Stimulated activated CD8-positive, alpha-beta memory T cell treated with anti-CD3 and anti-CD28 coated beads, Interleukin-4, amount 100 ng/mL, for 48 hours (primary cell): ENCODE measurements at regions not wholly inside any gene's neighbourhood (a gene's known extent, or its start where the extent isn't known, plus 50 kb on each side); places are given as distances from the start of the nearest gene placed in this dataset.
A peak's percentile ranks its signal among the peaks of the same experiment; 100 is the strongest.

ENCODE experiments used
- DNase-seq: peaks from one replicate; pipeline ENCODE4 v3.0.0-alpha.2; 2020

- no peak for DNase-seq
These were observed 161.3 kb upstream of the GSE1 start for GRCh38 chr16:85451641-85452363.

- DNase-seq: no peak
These were observed 160.5 kb upstream of the GSE1 start for GRCh38 chr16:85452364-85453193.

DNA sequence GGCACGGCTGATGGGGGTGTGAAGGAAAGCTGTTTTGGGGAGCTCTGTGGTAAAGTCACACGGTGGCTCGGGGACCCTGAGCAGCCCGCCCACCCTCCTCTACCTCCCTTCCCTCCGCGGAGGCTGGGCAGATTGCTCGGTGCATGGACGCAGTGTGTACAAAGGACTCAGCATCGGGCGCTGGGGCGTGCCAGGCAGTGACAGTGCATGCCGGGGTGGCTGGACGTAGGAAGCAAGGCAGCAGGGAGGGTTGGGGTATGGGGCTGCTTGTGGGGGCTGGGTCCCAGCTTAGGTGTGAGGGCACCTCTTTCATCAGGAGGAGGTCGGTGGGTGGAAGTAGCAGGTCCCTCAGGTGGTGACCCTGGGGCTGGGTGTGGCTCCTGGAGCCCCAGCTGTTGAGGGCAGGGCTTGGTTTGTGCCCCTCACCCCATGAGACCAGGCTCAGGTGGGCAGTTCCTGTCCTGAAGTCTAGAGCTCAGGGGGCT is 159.9 kb upstream of the GSE1 start:
- no peak for DNase-seq

DNA sequence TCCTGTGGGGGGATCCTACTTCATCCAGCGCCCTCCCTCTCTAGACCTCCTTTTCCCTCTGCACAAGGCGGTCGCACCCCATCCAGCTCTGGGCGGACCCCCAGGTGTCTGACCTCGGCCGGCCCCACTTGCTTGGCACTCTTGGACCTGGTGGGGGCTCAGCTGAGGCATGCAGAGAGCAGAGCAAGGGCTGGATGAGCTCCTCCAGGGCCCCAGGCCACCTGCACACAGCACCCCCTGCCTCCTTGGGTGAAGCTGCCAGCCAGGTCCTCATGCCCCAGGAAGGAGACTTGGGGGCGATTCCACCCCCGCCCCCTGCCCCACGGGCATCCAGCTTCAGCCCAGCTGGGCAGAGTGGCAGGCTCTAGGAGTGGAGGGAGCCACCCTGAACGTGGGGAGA is 159.4 kb upstream of the GSE1 start:
- no peak for DNase-seq

- no peak for DNase-seq
These were observed 158.8 kb upstream of the GSE1 start for GRCh38 chr16:85454171-85454872.

DNA sequence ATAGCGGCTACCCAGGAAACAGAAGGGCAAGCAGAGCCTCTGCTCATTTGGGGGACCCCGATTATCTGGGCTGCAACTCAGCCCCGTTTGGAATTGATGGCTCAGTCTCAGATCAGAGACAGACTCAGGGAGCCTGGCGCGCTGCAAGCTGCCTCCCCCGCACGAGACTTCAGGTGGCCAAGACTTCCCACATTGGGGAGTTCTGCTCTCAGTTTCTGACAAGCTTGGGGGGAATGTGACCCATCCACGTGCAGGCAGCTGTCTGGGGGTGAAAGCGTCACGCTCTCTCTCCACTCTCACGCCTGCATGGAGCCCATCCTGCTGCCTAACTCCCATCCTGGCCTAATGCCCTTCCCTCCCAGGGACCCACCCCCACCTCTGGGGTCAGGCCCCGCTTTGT is 157.6 kb upstream of the GSE1 start:
- no peak for DNase-seq

DNA sequence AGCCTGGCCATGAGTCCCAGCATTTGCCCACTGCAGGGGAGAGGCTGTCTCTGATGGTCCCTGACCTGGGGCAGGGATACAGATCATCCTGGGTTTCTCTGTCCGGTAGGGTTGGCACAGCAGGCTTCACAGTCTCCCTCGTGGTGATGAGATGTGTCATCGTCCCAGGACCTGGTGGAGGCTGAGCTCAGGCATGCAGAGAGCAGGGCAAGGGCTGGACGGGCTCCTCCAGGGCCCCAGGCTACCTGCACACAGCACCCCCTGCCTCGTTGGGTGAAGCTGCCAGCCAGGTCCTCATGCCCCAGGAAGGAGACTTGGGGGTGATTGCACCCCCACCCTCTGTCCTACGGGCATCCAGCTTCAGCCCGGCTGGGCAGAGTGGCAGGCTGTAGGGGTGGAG is 155.8 kb upstream of the GSE1 start:
- no peak for DNase-seq

DNA sequence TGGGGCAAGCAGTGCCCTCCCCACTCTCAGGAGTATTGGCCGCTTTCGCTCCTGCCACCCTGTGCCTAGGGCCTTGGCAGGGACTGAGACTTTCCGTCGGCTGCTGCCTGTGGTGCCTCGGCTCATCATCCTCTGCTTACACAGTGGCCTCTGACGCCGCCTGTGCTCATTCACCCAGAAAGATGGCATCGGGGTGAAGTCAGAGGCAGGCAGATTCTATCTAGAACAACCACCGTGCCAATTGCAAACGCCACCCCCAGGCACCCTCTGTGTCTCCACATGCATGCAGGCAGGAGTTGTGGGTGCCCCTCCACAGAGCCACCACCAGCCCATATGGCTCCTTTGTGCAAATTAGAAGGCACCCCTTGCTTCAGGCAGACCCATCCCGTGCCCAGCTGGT is 154.2 kb upstream of the GSE1 start:
- no peak for DNase-seq

DNA sequence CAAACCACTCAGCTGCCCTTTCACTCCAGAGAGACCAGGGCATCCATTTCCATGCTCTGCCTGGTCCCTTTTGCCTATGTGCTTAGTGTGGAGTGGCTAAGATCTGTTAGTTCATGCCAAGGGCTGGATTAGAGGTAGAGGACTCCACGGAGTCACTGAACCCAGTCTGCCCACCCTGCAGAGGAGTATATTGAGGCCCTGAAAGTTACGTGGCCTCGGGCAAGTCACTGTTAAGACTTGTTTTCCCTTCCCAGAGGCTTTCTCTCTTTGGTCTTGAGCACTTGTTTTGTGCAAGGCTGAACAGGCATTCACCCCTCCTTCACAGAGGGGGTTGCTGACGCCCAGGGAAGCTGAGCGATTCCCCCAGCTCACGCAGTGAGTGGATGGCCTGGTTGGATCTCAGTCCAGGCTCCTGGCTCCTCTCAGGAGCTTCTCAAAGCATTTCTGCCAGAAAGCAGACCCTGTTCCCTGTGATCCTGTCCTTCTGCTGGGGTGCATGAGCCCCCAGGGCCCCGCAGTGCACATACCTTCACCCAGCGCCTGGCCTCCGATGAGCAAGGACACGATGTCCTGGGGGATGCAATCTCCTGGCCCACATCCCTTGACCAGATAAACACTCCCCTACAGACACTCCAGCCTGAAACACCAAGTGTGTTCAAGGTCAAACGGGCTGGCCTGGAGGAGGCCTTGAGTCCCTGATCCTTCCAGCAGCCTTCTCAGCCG is 153.4 kb upstream of the GSE1 start:
- DNase-seq: no peak

DNA sequence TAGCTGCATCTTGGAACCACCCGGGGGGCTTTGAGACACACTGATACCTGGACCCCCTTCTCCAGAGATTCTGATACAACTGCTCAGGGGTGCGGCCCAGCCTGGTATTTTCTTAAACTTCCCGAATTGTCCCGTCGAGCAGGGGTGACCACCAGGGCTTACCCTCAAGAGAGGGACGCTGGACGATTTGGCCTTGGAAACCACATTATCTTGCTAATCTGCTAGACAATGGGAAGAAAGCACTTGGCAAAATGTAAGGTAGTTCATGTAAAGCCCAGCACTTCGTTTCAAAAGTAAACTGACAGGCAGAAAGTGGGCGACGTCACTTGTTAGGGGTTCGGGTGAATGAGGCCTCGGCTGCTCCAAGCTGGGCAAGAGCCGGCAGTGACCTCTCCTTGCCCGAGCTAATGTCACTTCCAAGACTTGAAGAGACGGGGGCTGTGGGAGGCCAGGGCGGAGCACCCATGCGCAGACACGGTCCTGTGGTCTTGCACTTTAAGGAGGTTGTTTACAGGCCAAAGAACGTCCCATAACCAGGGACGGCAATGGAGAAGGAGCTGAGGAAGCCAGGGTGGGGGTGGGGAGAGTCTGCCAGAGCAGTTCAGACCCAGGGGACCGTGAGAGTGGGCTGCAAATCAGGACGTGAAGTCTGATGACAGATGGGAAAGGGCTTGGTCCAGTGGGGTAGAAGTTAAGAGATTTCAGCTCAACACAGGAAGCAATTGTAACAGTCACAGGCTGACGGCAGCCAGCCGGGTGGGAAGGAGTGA is 152.7 kb upstream of the GSE1 start:
- DNase-seq: no peak

- no peak for DNase-seq
These were observed 151.9 kb upstream of the GSE1 start for GRCh38 chr16:85461022-85461813.

DNA sequence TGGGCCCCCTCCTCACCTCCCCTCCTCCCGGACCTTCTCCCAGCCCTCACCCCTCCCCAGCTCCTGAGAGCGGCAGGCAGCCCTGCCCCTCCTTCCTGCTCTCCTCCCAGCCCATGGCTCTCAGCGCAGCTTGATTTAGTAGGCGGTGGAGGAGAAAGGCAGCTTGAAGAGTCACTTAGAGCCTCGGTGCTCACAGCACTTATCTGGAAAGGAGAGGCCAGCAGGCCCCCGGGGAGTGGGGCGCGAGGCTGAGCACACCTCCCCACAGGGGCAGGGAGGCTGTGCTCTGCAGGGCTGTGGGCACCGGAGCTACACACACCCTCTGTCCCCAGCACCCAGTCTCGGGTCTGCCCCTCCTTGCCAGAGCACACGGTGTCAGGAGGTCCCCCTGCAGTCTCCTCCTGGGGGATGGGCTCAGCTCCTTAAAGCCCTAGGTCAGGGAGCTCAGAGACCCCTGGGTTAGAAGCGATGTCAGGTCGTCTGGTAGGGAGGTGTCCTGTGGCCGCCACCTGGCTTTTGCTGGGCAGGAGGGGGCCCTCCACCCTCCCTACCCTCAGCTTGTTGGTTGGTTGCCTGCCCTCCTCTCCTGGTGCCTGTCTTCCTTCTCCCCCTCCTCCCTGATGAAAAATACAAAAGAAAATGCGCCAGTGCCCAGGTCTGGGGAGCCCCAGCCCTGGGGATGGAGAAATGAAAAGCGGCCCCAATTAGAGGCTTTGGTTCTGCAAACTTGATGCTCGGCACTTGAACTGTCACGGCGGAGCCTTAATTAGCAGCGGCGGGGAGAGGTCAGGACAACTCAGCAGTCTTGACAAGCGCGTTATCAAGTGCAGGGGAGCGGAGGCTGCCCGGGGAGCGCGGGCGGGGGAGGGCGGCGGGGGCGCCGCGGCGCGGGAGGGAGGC is 151.1 kb upstream of the GSE1 start:
- peak; percentile 37 for DNase-seq

DNA sequence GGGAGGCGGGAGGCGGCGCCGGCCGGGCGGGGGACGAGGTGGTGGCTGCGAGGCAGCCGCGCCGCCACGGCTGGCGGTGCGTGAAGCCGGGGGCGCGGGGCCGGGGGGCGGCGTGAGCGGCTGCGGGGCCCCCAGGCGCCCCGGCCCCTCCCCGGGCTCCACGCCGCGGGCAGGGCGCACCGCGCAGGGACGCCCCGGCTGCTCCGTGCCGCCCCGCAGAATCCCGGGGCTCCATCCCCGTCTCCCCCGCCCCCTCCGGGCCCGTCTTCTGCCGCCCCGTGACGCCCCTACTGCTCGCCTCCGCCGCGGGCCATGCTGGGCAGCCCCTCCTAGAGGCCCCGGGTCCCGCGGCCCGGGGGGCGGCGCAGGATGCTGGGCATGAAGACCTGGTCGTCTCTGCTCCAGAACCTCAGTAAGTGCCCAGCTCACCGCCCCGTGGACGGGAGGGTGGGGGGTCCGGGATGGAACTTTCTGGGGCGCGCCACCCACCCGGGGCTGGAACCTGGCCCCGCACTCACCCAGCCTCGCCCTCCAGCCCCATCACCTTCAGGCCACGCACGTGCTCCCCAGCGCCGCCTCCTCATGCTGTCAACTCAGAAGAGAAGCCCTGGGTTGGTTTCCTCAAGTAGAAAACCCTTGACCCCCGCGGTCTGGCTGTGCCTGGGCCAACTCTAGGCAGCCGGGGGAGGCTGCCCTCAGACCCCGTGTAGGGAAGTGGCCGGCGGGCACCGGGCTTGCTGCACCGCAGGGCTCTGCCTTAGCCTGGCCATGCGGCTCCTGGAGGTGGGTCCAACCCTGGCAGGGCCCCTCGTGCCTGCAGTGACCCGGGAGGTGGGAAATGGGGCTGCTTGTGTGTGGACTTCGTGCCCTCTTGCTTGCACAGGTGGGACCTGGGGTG is 150.2 kb upstream of the GSE1 start:
- no peak for DNase-seq

- no peak for DNase-seq
These were observed 149.3 kb upstream of the GSE1 start for GRCh38 chr16:85463672-85464382.

GRCh38 chr16:85464383-85465305 is 148.5 kb upstream of the GSE1 start:
- DNase-seq: no peak

DNA sequence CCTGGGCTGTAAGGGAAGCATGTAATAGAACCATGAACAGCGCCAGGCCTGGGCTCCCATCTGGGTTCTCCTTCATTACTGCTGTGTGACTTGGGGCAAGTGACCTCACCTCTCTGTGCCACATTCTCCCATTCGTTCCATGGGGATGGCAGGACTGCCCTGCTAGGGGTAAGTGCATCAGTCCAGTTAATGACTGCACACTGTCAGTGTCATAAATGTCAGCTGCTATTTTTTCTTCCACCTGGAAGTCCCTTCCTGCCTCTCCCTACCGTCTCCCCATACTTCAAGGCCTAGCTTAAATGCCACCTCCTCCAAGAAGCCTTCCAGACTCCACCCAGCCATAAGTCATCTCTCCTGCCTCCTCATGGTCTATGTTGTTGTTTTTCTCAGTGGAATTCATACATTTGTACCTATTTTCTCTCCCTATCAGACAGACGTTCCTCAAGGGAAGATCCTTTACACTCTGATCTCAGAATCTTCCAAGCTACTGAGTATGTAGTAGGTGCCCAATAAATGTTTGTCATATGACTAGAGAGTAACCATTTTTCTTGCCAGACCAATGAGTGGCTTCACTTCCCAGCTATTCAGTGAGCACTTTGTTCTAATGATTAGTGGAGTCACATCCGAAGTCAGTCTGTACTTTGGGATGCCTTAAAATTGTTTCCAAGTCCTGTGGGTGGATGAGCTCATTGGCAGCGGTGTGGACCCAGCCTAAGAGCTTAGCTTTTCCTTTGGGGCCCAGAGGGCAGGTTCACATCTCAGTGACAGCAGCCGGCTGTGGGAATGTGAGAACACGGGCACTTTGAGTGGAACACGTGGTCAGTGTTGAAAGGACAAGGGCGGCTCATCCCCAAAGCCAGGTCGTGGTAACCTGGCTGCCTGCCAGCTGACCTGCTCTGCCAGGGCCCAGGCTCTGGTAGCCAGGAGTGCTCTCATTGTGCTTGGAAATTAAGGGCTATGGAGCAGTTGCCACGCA is 147.5 kb upstream of the GSE1 start:
- no peak for DNase-seq
